Choroid plexus epithelial cell (primary cell): ENCODE measurements at regions not wholly inside any gene's neighbourhood (a gene's known extent, or its start where the extent isn't known, plus 50 kb on each side); places are given as distances from the start of the nearest gene placed in this dataset.

Experiments used
- DNase-seq: peaks from one replicate; pipeline ENCODE4 v3.0.0-alpha.2; 2010; ENCODE audit warnings: low read depth
- H3K4me3 ChIP-seq: 2 replicates; pipeline ENCODE4 v1.5.1; 2011; ENCODE audit warnings: low read depth, mild to moderate bottlenecking, control low read depth, low read length, moderate library complexity
- TF ChIP-seq, protein P1 (sequence below): conservative IDR thresholded peaks from 2 replicates; pipeline ENCODE4 v1.5.1; 2011; ENCODE audit warnings: low read depth, mild to moderate bottlenecking, control low read depth, inconsistent platforms, low read length, moderate library complexity

GRCh38 chr2:217617616-217618022, 385.2 kb downstream of the TNS1 start:
- TF ChIP-seq, protein P1, sequence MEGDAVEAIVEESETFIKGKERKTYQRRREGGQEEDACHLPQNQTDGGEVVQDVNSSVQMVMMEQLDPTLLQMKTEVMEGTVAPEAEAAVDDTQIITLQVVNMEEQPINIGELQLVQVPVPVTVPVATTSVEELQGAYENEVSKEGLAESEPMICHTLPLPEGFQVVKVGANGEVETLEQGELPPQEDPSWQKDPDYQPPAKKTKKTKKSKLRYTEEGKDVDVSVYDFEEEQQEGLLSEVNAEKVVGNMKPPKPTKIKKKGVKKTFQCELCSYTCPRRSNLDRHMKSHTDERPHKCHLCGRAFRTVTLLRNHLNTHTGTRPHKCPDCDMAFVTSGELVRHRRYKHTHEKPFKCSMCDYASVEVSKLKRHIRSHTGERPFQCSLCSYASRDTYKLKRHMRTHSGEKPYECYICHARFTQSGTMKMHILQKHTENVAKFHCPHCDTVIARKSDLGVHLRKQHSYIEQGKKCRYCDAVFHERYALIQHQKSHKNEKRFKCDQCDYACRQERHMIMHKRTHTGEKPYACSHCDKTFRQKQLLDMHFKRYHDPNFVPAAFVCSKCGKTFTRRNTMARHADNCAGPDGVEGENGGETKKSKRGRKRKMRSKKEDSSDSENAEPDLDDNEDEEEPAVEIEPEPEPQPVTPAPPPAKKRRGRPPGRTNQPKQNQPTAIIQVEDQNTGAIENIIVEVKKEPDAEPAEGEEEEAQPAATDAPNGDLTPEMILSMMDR, result no peak
- DNase-seq, result peak; percentile 19
- H3K4me3 ChIP-seq, result no peak overlapping the region

DNA sequence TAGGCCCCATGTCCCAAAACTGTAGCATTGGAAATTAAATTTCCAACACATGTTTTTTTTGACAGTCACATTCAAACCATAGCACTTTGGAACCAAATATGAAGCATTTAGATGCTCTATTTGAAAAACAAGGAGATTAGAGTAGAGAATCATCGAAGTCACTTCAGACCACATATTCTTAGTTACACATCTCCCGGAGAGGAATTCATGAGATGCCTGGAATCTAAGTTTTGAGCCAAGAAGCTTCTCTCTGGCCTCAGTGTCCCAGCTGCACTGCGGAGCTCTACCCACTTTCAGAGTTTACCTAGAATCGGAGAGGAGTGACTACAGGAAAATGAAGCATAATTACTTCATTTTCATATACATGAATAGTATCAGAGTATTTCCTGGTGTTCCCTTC, 385.9 kb downstream of the TNS1 start:
- TF ChIP-seq, protein P1, result no peak
- H3K4me3 ChIP-seq, result no peak overlapping the region
- peak; percentile 66 for DNase-seq

GRCh38 chr2:217615171-217615570, 387.6 kb downstream of the TNS1 start:
- TF ChIP-seq, protein P1, result no peak
- H3K4me3 ChIP-seq, result no peak overlapping the region
- no peak for DNase-seq

GRCh38 chr2:217614498-217614897, 388.3 kb downstream of the TNS1 start:
- DNase-seq, result no peak
- H3K4me3 ChIP-seq, result no peak overlapping the region
- TF ChIP-seq, protein P1, result no peak

DNA sequence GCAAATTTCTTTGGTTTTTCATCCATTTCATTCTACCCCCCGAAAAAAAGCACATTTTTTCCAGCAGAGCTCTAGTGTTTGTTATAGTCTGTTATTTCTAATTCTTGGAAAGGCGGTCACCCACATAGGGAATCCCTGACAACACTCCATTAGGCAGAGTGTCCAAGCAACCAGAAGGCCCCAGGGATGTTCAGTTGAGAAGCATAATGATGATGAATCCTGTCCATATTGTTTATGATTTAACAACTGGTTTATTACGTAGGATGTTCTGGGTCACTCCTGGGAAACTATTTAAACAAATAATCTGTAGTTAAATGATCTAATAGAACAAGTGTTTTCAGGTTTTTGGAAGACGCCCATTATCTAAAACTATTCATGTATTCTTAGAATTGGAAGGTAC, 388.7 kb downstream of the TNS1 start:
- H3K4me3 ChIP-seq, result no peak overlapping the region
- TF ChIP-seq, protein P1, result no peak
- no peak for DNase-seq

- no peak overlapping the region for H3K4me3 ChIP-seq
- TF ChIP-seq, protein P1, result no peak
- no peak for DNase-seq
Observed at GRCh38 chr2:217612920-217613319, 389.9 kb downstream of the TNS1 start.

DNA sequence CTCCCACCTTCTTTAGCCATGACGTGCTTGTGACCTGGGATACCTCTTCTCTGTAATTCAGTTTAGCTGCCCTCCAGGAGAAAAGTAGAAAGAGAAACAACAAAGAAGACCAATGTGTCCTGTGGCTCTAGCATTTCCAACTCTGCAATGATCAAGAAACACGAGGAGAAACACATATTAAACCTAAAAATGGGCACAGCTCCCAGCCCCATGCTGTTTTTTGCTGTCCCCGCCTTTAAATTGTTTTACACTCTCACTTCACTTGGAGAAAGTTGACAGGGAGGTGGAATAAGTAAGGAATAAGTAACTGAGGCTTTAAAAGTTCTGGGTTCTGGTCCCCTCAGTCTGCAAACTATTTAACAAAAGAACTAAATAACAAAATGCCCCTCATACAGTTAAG, 390.6 kb downstream of the TNS1 start:
- no peak for DNase-seq
- TF ChIP-seq, protein P1, result no peak
- no peak overlapping the region for H3K4me3 ChIP-seq
